ENCODE measurements at regions not wholly inside any gene's neighbourhood (a gene's known extent, or its start where the extent isn't known, plus 50 kb on each side); places are given as distances from the start of the nearest gene placed in this dataset.

GRCh38 chr16:49026566-49027181, 255.0 kb downstream of the CBLN1 start:
- CTCF ChIA-PET, result no interaction called here

GRCh38 chr16:49024896-49025295, 256.7 kb downstream of the CBLN1 start:
- CTCF ChIA-PET, result no interaction called here
- Histone ChIP-seq H3K4me2 (replicated peaks; ENCODE audit: low read depth, low read length, poor library complexity, severe bottlenecking) (no peak overlapping the region), H3K36me3 (replicated peaks in 1 of 2; ENCODE audit: control extremely low read depth in 1 of 2, control insufficient read depth in 1 of 2, extremely low read depth in 1 of 2, insufficient read depth in 2 of 2, low read length in 1 of 2) (no peaks in the 10 kb centered on the region), H3K9me3 (ENCODE audit: control extremely low read depth in 1 of 3, control insufficient read depth in 2 of 3, insufficient read depth in 1 of 3, low read length in 2 of 3) (peaks cover 0 to 9% (median 0%) of the 10 kb centered on the region in 3 donors), H3K4me3 (ENCODE audit: control extremely low read depth in 1 of 5, extremely low read depth in 1 of 5, insufficient read depth in 1 of 5, low read depth in 2 of 5, low read length in 4 of 5) (no peak overlapping the region), H3K27me3 (replicated peaks in 1 of 4; ENCODE audit: control extremely low read depth in 1 of 4, control insufficient read depth in 3 of 4, insufficient read depth in 4 of 4, low read length in 3 of 4) (no peaks in the 10 kb centered on the region), H2AFZ (ENCODE audit: insufficient read depth, low read depth, low read length, poor library complexity, severe bottlenecking) (no peak overlapping the region), H3K27ac (ENCODE audit: low read length in 2 of 2) (no peak overlapping the region), H4K20me1 (ENCODE audit: control insufficient read depth, insufficient read depth, low read length, poor library complexity, severe bottlenecking) (no peaks in the 10 kb centered on the region), H3K9ac (ENCODE audit: low read length) (no peak overlapping the region), H3K4me1 (ENCODE audit: control insufficient read depth in 2 of 2, insufficient read depth in 2 of 2, low read length in 2 of 2) (no peaks in the 10 kb centered on the region), H3K79me2 (ENCODE audit: control insufficient read depth, insufficient read depth, low read length) (no peaks in the 10 kb centered on the region)
- DNase-seq (no peak), ATAC-seq (ENCODE audit: low read depth) (no peak)
- Mint-ChIP-seq H3K9me3 (ENCODE audit: insufficient read depth) (no peaks in the 10 kb centered on the region), H3K4me3 (no peak overlapping the region), H3K4me1 (no peaks in the 10 kb centered on the region), H3K27ac (no peak overlapping the region), H3K27me3 (peaks cover 16% of the 10 kb centered on the region)
- TF ChIP-seq CTCF (IDR thresholded peaks at IDR 0.05) (no peak), EZH2 (IDR thresholded peaks at IDR 0.05; ENCODE audit: borderline replicate concordance, insufficient read depth, low read depth, low read length, poor library complexity, severe bottlenecking) (no peak)
- WGBS (ENCODE audit: insufficient coverage), result 90% methylated on average over 7 of the region's 8 CpGs
- POLR2A ChIA-PET, result no interaction called here
- intact Hi-C loops (cut with micrococcal nuclease), result no loop called here

More at GRCh38 chr16:49026566-49027181, 255.0 kb downstream of the CBLN1 start:
- H3K27me3 ChIP-seq (replicated peaks in 1 of 4; ENCODE audit: control extremely low read depth in 1 of 4, control insufficient read depth in 3 of 4, insufficient read depth in 4 of 4, low read length in 3 of 4), result no peaks in the 10 kb centered on the region
- H4K20me1 ChIP-seq (ENCODE audit: control insufficient read depth, insufficient read depth, low read length, poor library complexity, severe bottlenecking), result no peaks in the 10 kb centered on the region
- H3K4me1 Mint-ChIP-seq, result no peaks in the 10 kb centered on the region
- no peak overlapping the region for H3K9ac ChIP-seq (ENCODE audit: low read length)
- 0% methylated on average over 1 of the region's 6 CpGs for WGBS (ENCODE audit: insufficient coverage)
- H3K9me3 Mint-ChIP-seq (ENCODE audit: insufficient read depth), result no peaks in the 10 kb centered on the region
- H2AFZ ChIP-seq (ENCODE audit: insufficient read depth, low read depth, low read length, poor library complexity, severe bottlenecking), result no peak overlapping the region
- no peak overlapping the region for H3K27ac Mint-ChIP-seq
- peaks cover 5% of the 10 kb centered on the region for H3K27me3 Mint-ChIP-seq
- no peak overlapping the region for H3K4me3 Mint-ChIP-seq
- intact Hi-C loops (cut with micrococcal nuclease), result no loop called here
- no peaks in the 10 kb centered on the region for H3K4me1 ChIP-seq (ENCODE audit: control insufficient read depth in 2 of 2, insufficient read depth in 2 of 2, low read length in 2 of 2)
- no peak overlapping the region for H3K4me3 ChIP-seq (ENCODE audit: control extremely low read depth in 1 of 5, extremely low read depth in 1 of 5, insufficient read depth in 1 of 5, low read depth in 2 of 5, low read length in 4 of 5)
- POLR2A ChIA-PET, result no interaction called here
- H3K4me2 ChIP-seq (replicated peaks; ENCODE audit: low read depth, low read length, poor library complexity, severe bottlenecking), result no peak overlapping the region
- no peaks in the 10 kb centered on the region for H3K36me3 ChIP-seq (replicated peaks in 1 of 2; ENCODE audit: control extremely low read depth in 1 of 2, control insufficient read depth in 1 of 2, extremely low read depth in 1 of 2, insufficient read depth in 2 of 2, low read length in 1 of 2)
- no peak for DNase-seq
- peaks cover 0 to 7% (median 0%) of the 10 kb centered on the region in 3 donors for H3K9me3 ChIP-seq (ENCODE audit: control extremely low read depth in 1 of 3, control insufficient read depth in 2 of 3, insufficient read depth in 1 of 3, low read length in 2 of 3)
- ATAC-seq (ENCODE audit: low read depth), result no peak
- H3K27ac ChIP-seq (ENCODE audit: low read length in 2 of 2), result no peak overlapping the region
- no peaks in the 10 kb centered on the region for H3K79me2 ChIP-seq (ENCODE audit: control insufficient read depth, insufficient read depth, low read length)
- TF ChIP-seq EZH2 (IDR thresholded peaks at IDR 0.05; ENCODE audit: borderline replicate concordance, insufficient read depth, low read depth, low read length, poor library complexity, severe bottlenecking), result no peak

Measured in B cell (primary cell).